Prostate gland (tissue), 2 donors: ENCODE measurements at regions not wholly inside any gene's neighbourhood (a gene's known extent, or its start where the extent isn't known, plus 50 kb on each side); places are given as distances from the start of the nearest gene placed in this dataset.

ENCODE experiments used
- DNase-seq: peaks from one replicate; pipeline ENCODE4 v3.0.0-alpha.2; 2019; ENCODE audit warnings: low spot score
- H3K27ac ChIP-seq, 2 donors: fragments of 200-600 bp; sonication (generic); 2 replicates each; pipeline ENCODE4 v1.5.1; 2017 to 2019
- H3K27me3 ChIP-seq: fragments of 200-600 bp; sonication (generic); replicated peaks from 2 replicates; pipeline ENCODE4 v1.5.1; 2019; ENCODE audit not compliant: insufficient read depth
- H3K36me3 ChIP-seq, 2 donors: fragments of 200-600 bp; sonication (generic); 1 replicate in 1 of 2; 2 replicates in 1 of 2; pipeline versions ENCODE4 v1.5.1 to v1.8.1; 2017 to 2019
- H3K4me1 ChIP-seq: fragments of 200-600 bp; sonication (generic); replicated peaks from 2 replicates; pipeline ENCODE4 v1.5.1; 2019
- H3K4me3 ChIP-seq, 2 donors: fragments of 200-600 bp; sonication (generic); 2 replicates each; pipeline ENCODE4 v1.5.1; 2017 to 2019
- H3K9me3 ChIP-seq: fragments of 200-600 bp; sonication (generic); 2 replicates; pipeline ENCODE4 v1.5.1; 2017
- CTCF ChIP-seq, 4 experiments: fragments of 200-600 bp in 2 of 4; fragments of 450-650 bp in 2 of 4; sonication (generic) in 2 of 4; IDR thresholded peaks; 1 replicate in 3 of 4; 2 replicates in 1 of 4; pipeline ENCODE4 v1.5.1; 2016 to 2019; ENCODE audit warnings: antibody characterized with exemption in 4 of 4, mild to moderate bottlenecking in 2 of 4, moderate library complexity in 2 of 4
- POLR2A ChIP-seq: fragments of 450-650 bp; IDR thresholded peaks from one replicate; pipeline ENCODE4 v1.6.1; 2016; ENCODE audit warnings: antibody characterized with exemption, mild to moderate bottlenecking
- POLR2AphosphoS5 ChIP-seq: sonication (generic); formaldehyde crosslinking; IDR thresholded peaks from one replicate; pipeline ENCODE4 v1.6.1; 2017; ENCODE audit warnings: antibody characterized with exemption
- WGBS: methylation state at CpG from one replicate; pipeline ENCODE4 v1.1.5; 2018; 5-methylcytosine and 5-hydroxymethylcytosine counted together
- intact Hi-C: fragments of 100-400 bp; cut with DNase I; formaldehyde crosslinking; loops from one replicate; pipeline ENCODE4 v1.14.2; 2022

GRCh38 chr16:87144232-87144631, 173.0 kb downstream of the C16orf95 start:
- TF ChIP-seq CTCF (IDR thresholded peaks at IDR 0.05) (no peak), POLR2A (no peak), POLR2AphosphoS5 (no peak)
- intact Hi-C loops = no loop called here

GRCh38 chr16:87145181-87146176, 171.7 kb downstream of the C16orf95 start:
- no peaks in the 10 kb centered on the region for H3K4me1 ChIP-seq
- H3K27me3 ChIP-seq = peaks cover 3% of the 10 kb centered on the region
- H3K9me3 ChIP-seq = no peaks in the 10 kb centered on the region
- H3K27ac ChIP-seq = no peak overlapping the region
- WGBS = 93% methylated on average over 21 of the region's 24 CpGs
- H3K36me3 ChIP-seq = no peaks in the 10 kb centered on the region
- TF ChIP-seq POLR2A = no peak
- intact Hi-C loops = no loop called here
- no peak overlapping the region for H3K4me3 ChIP-seq
- no peak for DNase-seq

More at GRCh38 chr16:87144232-87144631, 173.0 kb downstream of the C16orf95 start:
- H3K27me3 ChIP-seq = peaks cover 3% of the 10 kb centered on the region
- H3K9me3 ChIP-seq = no peaks in the 10 kb centered on the region
- WGBS = 93% methylated on average over 11 of the region's 11 CpGs
- no peak for DNase-seq
- no peaks in the 10 kb centered on the region for H3K4me1 ChIP-seq
- no peak overlapping the region for H3K4me3 ChIP-seq
- no peak overlapping the region for H3K27ac ChIP-seq
- no peaks in the 10 kb centered on the region for H3K36me3 ChIP-seq

- H3K27me3 ChIP-seq = peaks cover 3% of the 10 kb centered on the region
- H3K36me3 ChIP-seq = no peaks in the 10 kb centered on the region
- H3K27ac ChIP-seq = no peak overlapping the region
- 97% methylated on average over 5 of the region's 5 CpGs for WGBS
- H3K4me3 ChIP-seq = no peak overlapping the region
- H3K4me1 ChIP-seq = no peaks in the 10 kb centered on the region
- H3K9me3 ChIP-seq = no peaks in the 10 kb centered on the region
- DNase-seq = no peak
- TF ChIP-seq POLR2A (no peak), POLR2AphosphoS5 (no peak), CTCF (IDR thresholded peaks at IDR 0.05) (no peak)
- intact Hi-C loops = no loop called here
Observed at GRCh38 chr16:87146676-87147075, 170.5 kb downstream of the C16orf95 start.

GRCh38 chr16:87149051-87149450, 168.1 kb downstream of the C16orf95 start:
- H3K9me3 ChIP-seq = no peaks in the 10 kb centered on the region
- no peak for DNase-seq
- no peak overlapping the region for H3K4me3 ChIP-seq
- WGBS = 95% methylated on average over 1 of the region's 1 CpG
- intact Hi-C loops = no loop called here
- no peaks in the 10 kb centered on the region for H3K36me3 ChIP-seq
- H3K4me1 ChIP-seq = no peaks in the 10 kb centered on the region
- no peak overlapping the region for H3K27ac ChIP-seq
- no peaks in the 10 kb centered on the region for H3K27me3 ChIP-seq
- no peak for TF ChIP-seq POLR2A
- no peak for TF ChIP-seq CTCF (IDR thresholded peaks at IDR 0.05)
- no peak for TF ChIP-seq POLR2AphosphoS5

GRCh38 chr16:87150262-87150661, 166.9 kb downstream of the C16orf95 start:
- no peak for DNase-seq
- Histone ChIP-seq H3K9me3 (no peaks in the 10 kb centered on the region), H3K4me3 (no peak overlapping the region), H3K27me3 (no peaks in the 10 kb centered on the region), H3K36me3 (no peaks in the 10 kb centered on the region), H3K27ac (no peak overlapping the region), H3K4me1 (no peaks in the 10 kb centered on the region)
- TF ChIP-seq CTCF (IDR thresholded peaks at IDR 0.05) = no peak
- no peak for TF ChIP-seq POLR2AphosphoS5
- TF ChIP-seq POLR2A = no peak
- 50% methylated on average over 13 of the region's 13 CpGs for WGBS
- intact Hi-C loops = no loop called here
